Activated CD4-positive, alpha-beta T cell treated with anti-CD3 and anti-CD28 coated beads for 36 hours (primary cell): ENCODE measurements at regions not wholly inside any gene's neighbourhood (a gene's known extent, or its start where the extent isn't known, plus 50 kb on each side); places are given as distances from the start of the nearest gene placed in this dataset.

ENCODE experiments used
- ATAC-seq: fragments of 200-7000 bp; cut with Tn5 transposase; one replicate; pipeline ENCODE4 v1.10.0; 2021; ENCODE audit warnings: mild to moderate bottlenecking, moderate library complexity
- CTCF ChIA-PET: fragments of 350-600 bp; sonication (Branson Sonifier 250); formaldehyde crosslinking; loops from one replicate; lab custom pipeline; 2021; ENCODE audit warnings: antibody characterized with exemption; lab: Charles Lee
- POLR2A ChIA-PET: fragments of 350-600 bp; sonication (Branson Sonifier 250); formaldehyde crosslinking; loops from one replicate; lab custom pipeline; 2021; ENCODE audit warnings: antibody characterized with exemption, inconsistent platforms; lab: Charles Lee
- DNase-seq: peaks from one replicate; pipeline ENCODE4 v3.0.0-alpha.2; 2020
- H3K27ac Mint-ChIP-seq: one replicate; pipeline ENCODE4 v1.8.0; 2021; ENCODE audit warnings: mixed read lengths
- H3K27me3 Mint-ChIP-seq: one replicate; pipeline ENCODE4 v1.8.0; 2021; ENCODE audit warnings: mixed read lengths
- H3K36me3 Mint-ChIP-seq: one replicate; pipeline ENCODE4 v1.8.0; 2021; ENCODE audit warnings: low read depth, mixed read lengths
- H3K4me1 Mint-ChIP-seq: one replicate; pipeline ENCODE4 v1.8.0; 2021; ENCODE audit warnings: mixed read lengths
- H3K4me3 Mint-ChIP-seq: one replicate; pipeline ENCODE4 v1.8.0; 2021; ENCODE audit warnings: mild to moderate bottlenecking, moderate library complexity, mixed read lengths
- H3K9me3 Mint-ChIP-seq: one replicate; pipeline ENCODE4 v1.8.0; 2021; ENCODE audit warnings: low read depth, mixed read lengths
- intact Hi-C, 2 experiments: fragments of 100-400 bp; cut with DNase I in 1 of 2; cut with micrococcal nuclease in 1 of 2; formaldehyde crosslinking; loops; one replicate each; pipeline versions ENCODE4 v1.14.2 to v1.15.1; 2022 to 2024; cut with DNase I, micrococcal nuclease

DNA sequence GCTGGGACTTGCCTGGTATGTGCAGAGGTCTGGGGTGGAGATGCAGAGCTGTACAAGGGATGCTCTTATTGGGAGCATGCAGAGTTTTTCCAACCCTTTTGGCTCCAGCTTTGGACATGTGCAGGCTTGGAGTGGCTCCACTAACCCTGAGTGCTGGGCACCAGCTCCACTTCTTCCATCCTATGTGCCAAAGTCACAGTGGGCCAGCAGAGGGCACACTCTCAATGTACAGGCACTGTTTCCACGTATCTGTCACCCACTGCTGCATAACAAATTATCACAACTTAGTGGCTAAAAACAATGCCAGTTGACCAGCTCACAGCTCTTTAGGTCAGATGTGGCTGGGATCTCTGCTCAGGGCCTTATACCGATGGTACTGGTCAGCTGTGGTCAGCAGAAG lies 631.8 kb downstream of the AJAP1 start:
- Mint-ChIP-seq H3K36me3 (no peaks in the 10 kb centered on the region), H3K27ac (no peak overlapping the region), H3K9me3 (no peaks in the 10 kb centered on the region), H3K4me3 (no peak overlapping the region), H3K4me1 (no peaks in the 10 kb centered on the region), H3K27me3 (peaks cover 2% of the 10 kb centered on the region)
- DNase-seq (peak; percentile 41), ATAC-seq (no peak)
- POLR2A ChIA-PET: no interaction called here
- intact Hi-C loops: no loop called here
- CTCF ChIA-PET: interaction anchor here (0.6 kb wide), 2 partner anchors 10 to 123 kb away, joined by 4 to 5 read pairs; no protein-coding TSS in a partner anchor

DNA sequence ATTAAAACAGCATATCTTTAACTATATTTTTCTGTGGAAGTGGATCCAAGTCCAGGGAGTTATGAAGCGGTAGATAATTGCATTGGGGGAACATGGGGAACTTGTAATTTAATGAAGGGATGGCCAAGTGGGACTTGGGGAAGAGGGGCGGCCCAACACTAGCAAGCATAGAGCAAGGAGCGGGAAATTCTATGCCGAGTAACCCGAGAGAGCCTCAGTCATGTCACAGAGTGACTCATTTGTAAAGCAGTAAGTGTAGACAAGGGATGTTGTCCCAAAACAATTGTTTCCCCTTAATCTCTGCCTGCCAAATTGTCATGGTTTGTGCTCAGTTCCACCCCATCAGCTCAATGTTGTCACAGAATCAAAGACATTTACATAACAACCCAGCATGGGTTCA lies 620.1 kb downstream of the AJAP1 start:
- no peak for ATAC-seq
- POLR2A ChIA-PET: no interaction called here
- Mint-ChIP-seq H3K4me3 (no peak overlapping the region), H3K36me3 (no peaks in the 10 kb centered on the region), H3K9me3 (no peaks in the 10 kb centered on the region), H3K27ac (no peak overlapping the region), H3K27me3 (no peaks in the 10 kb centered on the region), H3K4me1 (no peaks in the 10 kb centered on the region)
- CTCF ChIA-PET: interaction anchor here (0.6 to 0.9 kb wide), 2 partner anchors 27 to 103 kb away, joined by 3 read pairs; no protein-coding TSS in a partner anchor
- intact Hi-C loops: no loop called here
- DNase-seq: no peak

DNA sequence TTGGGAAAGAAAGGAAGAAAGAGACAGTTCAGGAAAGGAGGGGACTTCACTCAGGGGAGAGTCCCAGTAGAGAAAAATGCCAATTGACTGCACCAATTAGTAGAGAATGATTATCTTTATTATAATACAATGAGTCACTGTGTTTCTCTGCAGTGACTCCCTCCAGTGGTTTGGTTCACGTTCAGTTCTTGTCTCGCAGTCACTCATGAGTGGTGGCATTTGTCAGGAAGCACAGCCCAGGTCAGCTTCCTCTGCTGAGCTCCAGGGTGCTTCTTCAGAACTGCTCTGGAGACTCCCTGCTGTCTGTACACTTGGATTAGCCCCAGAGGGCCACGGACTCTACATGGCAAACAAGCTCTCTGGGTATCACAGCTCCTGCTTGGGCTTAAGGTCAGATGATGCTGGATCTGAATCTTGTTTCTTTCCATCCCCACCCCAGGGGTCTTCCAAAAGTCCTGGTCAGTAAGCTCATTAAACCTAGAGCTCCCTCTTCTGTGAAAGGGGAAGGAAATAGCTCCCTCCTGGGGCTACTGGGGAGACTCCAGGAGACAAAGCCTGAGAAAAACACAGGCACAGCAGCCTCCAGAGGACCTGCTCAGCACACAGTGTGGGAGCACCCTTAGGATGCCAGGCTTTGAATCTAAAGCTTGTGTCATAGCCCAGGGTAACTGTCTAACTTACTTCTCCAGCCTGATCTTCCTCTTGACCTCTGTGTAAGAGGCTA lies 619.0 kb downstream of the AJAP1 start:
- no peaks in the 10 kb centered on the region for H3K4me1 Mint-ChIP-seq
- H3K27ac Mint-ChIP-seq: no peak overlapping the region
- H3K4me3 Mint-ChIP-seq: no peak overlapping the region
- POLR2A ChIA-PET: no interaction called here
- no peaks in the 10 kb centered on the region for H3K9me3 Mint-ChIP-seq
- H3K36me3 Mint-ChIP-seq: no peaks in the 10 kb centered on the region
- H3K27me3 Mint-ChIP-seq: no peaks in the 10 kb centered on the region
- ATAC-seq (peak; percentile 39), DNase-seq (peak; percentile 8)
- intact Hi-C loops: no loop called here
- CTCF ChIA-PET: interaction anchor here (0.7 kb wide), 1 partner anchor 18 kb away, joined by 3 read pairs; no protein-coding TSS in a partner anchor

DNA sequence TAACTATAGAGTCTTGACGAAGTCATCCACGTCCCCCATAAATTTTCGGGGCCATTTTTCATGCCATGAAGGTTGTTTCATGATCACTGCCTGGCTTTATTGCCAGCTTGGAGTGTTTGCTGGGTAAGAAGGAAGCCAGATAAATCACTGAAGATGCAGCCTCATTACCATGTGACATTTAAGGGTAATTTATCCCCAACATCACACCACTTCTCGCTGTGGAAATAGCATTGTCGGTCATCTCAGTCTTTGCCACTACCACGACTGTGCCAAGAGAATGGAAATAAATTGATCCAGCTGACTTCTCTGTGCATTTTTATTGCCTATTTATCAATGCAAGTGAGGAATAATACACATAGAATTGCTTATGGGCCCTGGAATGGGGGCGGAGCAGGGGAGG lies 617.9 kb downstream of the AJAP1 start:
- Mint-ChIP-seq H3K27me3 (no peaks in the 10 kb centered on the region), H3K4me3 (no peak overlapping the region), H3K36me3 (no peaks in the 10 kb centered on the region), H3K4me1 (no peaks in the 10 kb centered on the region), H3K27ac (no peak overlapping the region), H3K9me3 (no peaks in the 10 kb centered on the region)
- ChIA-PET POLR2A (no interaction called here), CTCF (interaction anchor here (0.7 kb wide), 1 partner anchor 19 kb away, joined by 3 read pairs; no protein-coding TSS in a partner anchor)
- ATAC-seq (no peak), DNase-seq (no peak)
- intact Hi-C loops: no loop called here

DNA sequence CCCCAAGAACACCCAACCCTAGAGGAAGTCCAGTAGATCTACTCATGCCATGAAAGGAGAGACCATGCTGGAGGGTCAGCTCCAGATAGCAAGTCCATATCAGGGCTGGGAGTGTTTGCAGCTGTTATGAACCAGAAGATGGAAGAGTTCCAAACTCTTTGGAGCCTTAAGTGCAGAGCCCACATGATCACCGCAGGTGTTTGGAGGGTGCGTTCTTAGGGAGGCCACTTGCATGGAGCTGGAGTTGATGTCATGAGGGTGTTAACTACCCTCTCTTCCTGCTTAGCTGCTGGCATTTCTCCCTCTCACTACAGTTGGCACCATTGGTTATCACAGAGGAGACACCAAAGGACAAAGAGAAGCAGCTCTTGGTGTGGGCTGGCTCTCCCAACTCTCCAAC lies 616.9 kb downstream of the AJAP1 start:
- POLR2A ChIA-PET: no interaction called here
- no peaks in the 10 kb centered on the region for H3K27me3 Mint-ChIP-seq
- ATAC-seq: no peak
- no peak overlapping the region for H3K27ac Mint-ChIP-seq
- no peak overlapping the region for H3K4me3 Mint-ChIP-seq
- no peaks in the 10 kb centered on the region for H3K9me3 Mint-ChIP-seq
- H3K36me3 Mint-ChIP-seq: no peaks in the 10 kb centered on the region
- no peaks in the 10 kb centered on the region for H3K4me1 Mint-ChIP-seq
- CTCF ChIA-PET: no interaction called here
- DNase-seq: no peak
- intact Hi-C loops: no loop called here

DNA sequence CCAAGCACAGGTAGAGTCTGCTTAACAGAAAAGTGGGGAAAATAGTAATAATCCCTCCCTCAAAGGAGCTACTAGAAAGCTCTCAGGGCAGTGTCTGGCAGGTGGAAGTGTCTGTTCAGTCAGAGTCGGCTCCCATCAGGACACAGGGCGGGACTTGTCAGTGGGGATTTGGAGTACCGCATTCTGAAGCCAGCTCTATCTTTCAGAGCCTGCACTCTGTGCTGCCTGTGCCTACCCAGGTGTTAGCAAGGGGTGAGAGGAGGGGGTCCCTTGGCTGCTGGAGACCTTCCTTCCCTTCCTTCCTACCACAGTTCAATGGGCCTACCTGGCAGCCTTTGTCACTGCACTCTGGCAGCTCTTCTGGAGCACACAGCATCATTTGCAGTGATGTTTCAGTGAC lies 615.5 kb downstream of the AJAP1 start:
- Mint-ChIP-seq H3K27ac (no peak overlapping the region), H3K4me1 (no peaks in the 10 kb centered on the region), H3K27me3 (peaks cover 3% of the 10 kb centered on the region), H3K9me3 (no peaks in the 10 kb centered on the region), H3K4me3 (no peak overlapping the region), H3K36me3 (no peaks in the 10 kb centered on the region)
- POLR2A ChIA-PET: no interaction called here
- ATAC-seq: no peak
- intact Hi-C loops: no loop called here
- CTCF ChIA-PET: no interaction called here
- no peak for DNase-seq

DNA sequence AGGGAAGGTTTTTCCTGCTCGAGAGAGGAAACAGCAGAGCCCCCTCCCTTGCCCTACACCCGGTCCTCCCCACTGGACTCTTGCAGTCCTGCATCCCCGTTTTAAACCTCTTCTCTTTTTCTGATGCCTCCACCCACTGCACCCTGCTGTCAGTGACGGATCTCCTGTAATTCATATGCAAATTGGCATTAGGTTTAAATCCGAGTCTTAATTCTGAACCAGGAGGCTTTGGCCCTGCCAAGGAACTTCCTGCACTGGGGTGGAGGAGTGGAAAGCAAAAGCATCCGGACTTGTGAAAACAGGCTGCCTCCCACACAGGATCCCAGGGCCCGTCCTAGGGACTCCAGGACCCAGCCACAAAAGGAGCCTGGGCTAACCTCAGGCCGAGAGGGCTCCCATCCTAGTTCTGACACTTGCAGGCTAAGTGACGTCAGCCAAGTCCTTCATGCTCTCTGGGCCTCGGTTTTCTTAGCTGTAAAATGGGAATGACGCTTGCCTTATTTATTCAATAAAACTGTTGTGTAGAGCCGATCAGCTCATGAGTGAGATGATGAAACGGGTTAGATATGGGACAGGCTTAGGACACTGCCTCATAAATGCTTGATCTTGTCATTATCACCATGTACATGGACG lies 613.3 kb downstream of the AJAP1 start:
- intact Hi-C loops: no loop called here
- H3K4me3 Mint-ChIP-seq: no peak overlapping the region
- ChIA-PET POLR2A (no interaction called here), CTCF (no interaction called here)
- H3K4me1 Mint-ChIP-seq: no peaks in the 10 kb centered on the region
- peaks cover 5% of the 10 kb centered on the region for H3K9me3 Mint-ChIP-seq
- no peaks in the 10 kb centered on the region for H3K36me3 Mint-ChIP-seq
- ATAC-seq (no peak), DNase-seq (no peak)
- no peak overlapping the region for H3K27ac Mint-ChIP-seq
- peaks cover 3% of the 10 kb centered on the region for H3K27me3 Mint-ChIP-seq

DNA sequence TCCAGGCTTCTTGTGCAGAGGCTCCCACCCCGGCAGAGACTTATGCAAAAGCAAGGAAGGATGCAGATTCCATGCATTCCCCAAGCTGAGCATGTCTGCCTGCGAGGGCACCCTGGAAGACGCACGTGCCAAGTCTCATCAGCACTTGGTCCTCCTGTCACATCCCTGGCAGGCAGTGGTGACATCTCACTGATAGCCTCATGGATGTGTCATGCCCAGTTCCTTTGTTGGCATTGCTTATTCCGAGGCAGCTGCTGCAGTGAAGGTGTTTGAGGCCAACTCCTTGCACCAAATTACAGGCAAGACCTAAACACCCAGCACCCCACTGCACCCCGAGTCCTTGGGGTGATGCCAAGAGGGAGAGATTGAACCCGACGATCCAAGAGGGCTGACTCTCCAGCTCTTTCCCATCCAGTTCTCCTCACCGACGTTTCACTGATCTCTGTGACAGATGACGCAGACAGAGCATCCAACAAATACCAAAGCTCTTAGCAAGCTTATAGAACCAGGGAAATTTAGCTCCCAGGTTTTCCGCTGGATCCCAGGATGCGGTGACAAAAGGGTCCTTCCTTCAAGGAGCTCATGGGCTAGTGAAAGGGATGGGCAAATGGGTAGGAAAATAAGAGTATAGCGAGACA lies 611.1 kb downstream of the AJAP1 start:
- ChIA-PET POLR2A (no interaction called here), CTCF (no interaction called here)
- intact Hi-C loops: no loop called here
- Mint-ChIP-seq H3K9me3 (peaks cover 6% of the 10 kb centered on the region), H3K4me1 (no peaks in the 10 kb centered on the region), H3K27me3 (peaks cover 3% of the 10 kb centered on the region), H3K4me3 (no peak overlapping the region), H3K27ac (no peak overlapping the region), H3K36me3 (no peaks in the 10 kb centered on the region)
- DNase-seq (no peak), ATAC-seq (no peak)

DNA sequence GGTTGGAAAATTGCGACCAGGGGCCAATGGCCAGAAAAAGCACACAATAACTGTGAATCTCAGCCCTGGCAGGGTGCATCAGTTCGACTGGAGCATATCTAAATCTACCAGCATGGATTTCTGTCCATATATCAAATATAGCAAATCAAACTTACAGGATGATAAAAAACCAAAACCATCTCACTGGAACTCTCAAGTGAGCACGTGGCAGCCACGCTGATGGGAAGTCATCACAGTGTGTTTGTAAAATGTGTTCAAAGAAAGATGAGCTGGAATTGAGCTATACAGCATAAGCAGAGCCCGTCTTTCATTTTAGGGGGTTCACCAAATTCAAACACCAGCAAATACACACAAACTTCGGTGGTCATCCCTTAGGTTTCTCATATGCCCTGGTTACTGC lies 610.1 kb downstream of the AJAP1 start:
- DNase-seq (no peak), ATAC-seq (no peak)
- CTCF ChIA-PET: no interaction called here
- H3K9me3 Mint-ChIP-seq: peaks cover 11% of the 10 kb centered on the region
- H3K27ac Mint-ChIP-seq: no peak overlapping the region
- no peak overlapping the region for H3K4me3 Mint-ChIP-seq
- no peaks in the 10 kb centered on the region for H3K4me1 Mint-ChIP-seq
- H3K27me3 Mint-ChIP-seq: peaks cover 3% of the 10 kb centered on the region
- POLR2A ChIA-PET: no interaction called here
- intact Hi-C loops: no loop called here
- peaks cover 2% of the 10 kb centered on the region for H3K36me3 Mint-ChIP-seq

DNA sequence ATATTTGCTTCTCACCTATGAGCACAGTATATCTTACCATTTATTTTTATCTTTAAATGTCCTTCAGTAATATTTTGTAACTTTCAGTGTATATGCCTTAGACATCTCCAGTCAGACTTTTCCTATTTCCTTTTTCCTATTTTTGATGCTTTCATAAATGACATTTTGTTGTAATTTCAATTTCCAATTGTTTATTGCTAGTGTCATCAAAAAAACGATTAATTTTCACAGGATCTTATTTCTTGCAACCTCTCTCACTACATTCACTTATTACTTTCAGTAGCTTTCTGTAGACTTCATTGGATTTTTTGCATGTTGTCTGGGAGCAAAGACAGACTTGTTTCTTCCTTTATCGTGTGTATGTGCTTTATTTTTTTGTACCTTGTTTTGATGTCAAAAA lies 602.4 kb downstream of the AJAP1 start:
- Mint-ChIP-seq H3K27me3 (no peaks in the 10 kb centered on the region), H3K4me3 (no peak overlapping the region), H3K9me3 (peaks cover 17% of the 10 kb centered on the region), H3K36me3 (peaks cover 8% of the 10 kb centered on the region), H3K27ac (no peak overlapping the region), H3K4me1 (no peaks in the 10 kb centered on the region)
- CTCF ChIA-PET: no interaction called here
- DNase-seq: no peak
- ATAC-seq: no peak
- intact Hi-C loops: no loop called here
- POLR2A ChIA-PET: no interaction called here

DNA sequence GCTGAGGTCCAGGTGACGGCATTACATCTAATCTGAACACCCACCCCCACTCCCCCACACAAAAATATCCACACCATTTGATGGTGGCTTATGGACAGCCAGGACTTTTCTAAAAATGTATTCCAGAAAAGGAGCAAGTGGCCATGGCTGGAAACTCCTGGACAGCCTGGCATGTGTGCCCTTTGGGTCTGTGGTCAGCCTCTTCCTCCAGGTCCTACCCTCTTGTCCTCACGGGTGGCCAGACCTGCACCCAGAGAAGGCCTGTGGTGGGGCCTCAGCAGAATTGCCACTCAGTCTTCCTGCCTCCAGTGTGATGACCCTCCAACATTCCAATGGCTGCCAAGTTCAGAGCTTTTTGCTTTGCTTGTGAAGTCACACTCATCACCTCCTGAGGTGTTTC lies 600.6 kb downstream of the AJAP1 start:
- H3K27me3 Mint-ChIP-seq: no peaks in the 10 kb centered on the region
- no peak overlapping the region for H3K27ac Mint-ChIP-seq
- peaks cover 15% of the 10 kb centered on the region for H3K9me3 Mint-ChIP-seq
- ATAC-seq (no peak), DNase-seq (no peak)
- no peaks in the 10 kb centered on the region for H3K4me1 Mint-ChIP-seq
- H3K36me3 Mint-ChIP-seq: peaks cover 8% of the 10 kb centered on the region
- ChIA-PET CTCF (no interaction called here), POLR2A (no interaction called here)
- no peak overlapping the region for H3K4me3 Mint-ChIP-seq
- intact Hi-C loops: no loop called here
